Large intestine (tissue), 3 donors: ENCODE measurements at regions not wholly inside any gene's neighbourhood (a gene's known extent, or its start where the extent isn't known, plus 50 kb on each side); places are given as distances from the start of the nearest gene placed in this dataset.
"Not testable (repeated sequence)": the region's sequence is repeated elsewhere in the genome, so short reads cannot be mapped to it uniquely, and the experiment has no call there.

Source experiments
- DNase-seq, 2 donors: peaks; one replicate each; pipeline versions ENCODE4 v3.0.0 to v3.0.0-alpha.2; 2013
- H3K27ac ChIP-seq: one replicate; pipeline ENCODE4 v1.5.1; 2013; ENCODE audit warnings: low read length
- H3K27me3 ChIP-seq: 2 replicates; pipeline ENCODE4 v1.6.1; 2013; ENCODE audit warnings: low read length; ENCODE audit not compliant: control insufficient read depth, insufficient read depth
- H3K36me3 ChIP-seq: 2 replicates; pipeline ENCODE4 v1.6.1; 2013; ENCODE audit warnings: low read length; ENCODE audit not compliant: control insufficient read depth, insufficient read depth
- H3K4me1 ChIP-seq: one replicate; pipeline ENCODE4 v1.6.1; 2013; ENCODE audit warnings: low read length; ENCODE audit not compliant: control insufficient read depth, insufficient read depth
- H3K4me3 ChIP-seq: one replicate; pipeline ENCODE4 v1.5.1; 2013; ENCODE audit warnings: low read length
- H3K9me3 ChIP-seq: one replicate; pipeline ENCODE4 v1.6.1; 2013; ENCODE audit warnings: mild to moderate bottlenecking, low read depth, low read length, moderate library complexity; ENCODE audit not compliant: control insufficient read depth
- WGBS: methylation state at CpG from one replicate; pipeline ENCODE4 v1.1.5; 2013; ENCODE audit warnings: low lambda C conversion rate; ENCODE audit not compliant: insufficient coverage; 5-methylcytosine and 5-hydroxymethylcytosine counted together

GRCh38 chr1:121543988-121544387 lies 359.2 kb downstream of the SRGAP2C start:
- not testable (repeated sequence) for H3K27me3 ChIP-seq, H3K4me1 ChIP-seq, DNase-seq, H3K9me3 ChIP-seq, H3K36me3 ChIP-seq, H3K4me3 ChIP-seq, H3K27ac ChIP-seq
- 100% methylated on average over 1 of the region's 4 CpGs for WGBS

GRCh38 chr1:121544500-121544899 lies 359.7 kb downstream of the SRGAP2C start:
- Histone ChIP-seq H3K27ac (no peak overlapping the region), H3K9me3 (no peaks in the 10 kb centered on the region), H3K4me3 (no peak overlapping the region), H3K4me1 (no peaks in the 10 kb centered on the region), H3K36me3 (no peaks in the 10 kb centered on the region), H3K27me3 (no peaks in the 10 kb centered on the region)
- WGBS: 63% methylated on average over 1 of the region's 2 CpGs
- no peak for DNase-seq

GRCh38 chr1:121545899-121546298 lies 361.1 kb downstream of the SRGAP2C start:
- not testable (repeated sequence) for DNase-seq, H3K4me3 ChIP-seq, H3K27me3 ChIP-seq, H3K9me3 ChIP-seq, H3K4me1 ChIP-seq, H3K27ac ChIP-seq, H3K36me3 ChIP-seq
- WGBS: no CpG with 5 or more reads among the region's 3 CpGs

- WGBS: no CpG with 5 or more reads among the region's 3 CpGs
Measured at GRCh38 chr1:121546830-121547591, 362.2 kb downstream of the SRGAP2C start.

GRCh38 chr1:121547726-121548125 lies 363.0 kb downstream of the SRGAP2C start:
- H3K36me3 ChIP-seq, H3K27me3 ChIP-seq, H3K4me3 ChIP-seq, H3K27ac ChIP-seq, H3K4me1 ChIP-seq, DNase-seq, H3K9me3 ChIP-seq: not testable (repeated sequence)
- no CpG with 5 or more reads among the region's 2 CpGs for WGBS

More at GRCh38 chr1:121546830-121547591, 362.2 kb downstream of the SRGAP2C start:
- Histone ChIP-seq H3K27ac (no peak overlapping the region), H3K9me3 (no peaks in the 10 kb centered on the region), H3K27me3 (no peaks in the 10 kb centered on the region), H3K36me3 (no peaks in the 10 kb centered on the region), H3K4me3 (no peak overlapping the region), H3K4me1 (no peaks in the 10 kb centered on the region)
- peak; percentile 1 to 28 for DNase-seq

- H3K4me1 ChIP-seq, H3K36me3 ChIP-seq, H3K4me3 ChIP-seq, H3K9me3 ChIP-seq, H3K27ac ChIP-seq, DNase-seq, H3K27me3 ChIP-seq: not testable (repeated sequence)
- WGBS: 80% methylated on average over 1 of the region's 3 CpGs
Measured at GRCh38 chr1:121550817-121551216, 366.0 kb downstream of the SRGAP2C start.

- DNase-seq, H3K36me3 ChIP-seq, H3K27me3 ChIP-seq, H3K4me3 ChIP-seq, H3K9me3 ChIP-seq, H3K4me1 ChIP-seq, H3K27ac ChIP-seq: not testable (repeated sequence)
- 100% methylated on average over 1 of the region's 2 CpGs for WGBS
Measured at GRCh38 chr1:121551491-121551890, 366.7 kb downstream of the SRGAP2C start.

GRCh38 chr1:121556560-121556959 lies 371.8 kb downstream of the SRGAP2C start:
- not testable (repeated sequence) for H3K4me3 ChIP-seq, H3K9me3 ChIP-seq, H3K27me3 ChIP-seq, H3K36me3 ChIP-seq, H3K4me1 ChIP-seq, H3K27ac ChIP-seq, DNase-seq
- WGBS: no CpG with 5 or more reads among the region's 1 CpG

- H3K4me3 ChIP-seq, H3K4me1 ChIP-seq, H3K27me3 ChIP-seq, H3K27ac ChIP-seq, DNase-seq, H3K9me3 ChIP-seq, H3K36me3 ChIP-seq: not testable (repeated sequence)
- 75% methylated on average over 1 of the region's 1 CpG for WGBS
Measured at GRCh38 chr1:121558034-121558433, 373.3 kb downstream of the SRGAP2C start.

GRCh38 chr1:121558514-121558913 lies 373.7 kb downstream of the SRGAP2C start:
- H3K9me3 ChIP-seq: no peaks in the 10 kb centered on the region
- no peaks in the 10 kb centered on the region for H3K36me3 ChIP-seq
- 67% methylated on average over 1 of the region's 2 CpGs for WGBS
- H3K27ac ChIP-seq: no peak overlapping the region
- H3K4me1 ChIP-seq: no peaks in the 10 kb centered on the region
- no peak overlapping the region for H3K4me3 ChIP-seq
- no peak for DNase-seq
- no peaks in the 10 kb centered on the region for H3K27me3 ChIP-seq

GRCh38 chr1:121566346-121566745 lies 381.6 kb downstream of the SRGAP2C start:
- no peak overlapping the region for H3K4me3 ChIP-seq
- no peaks in the 10 kb centered on the region for H3K36me3 ChIP-seq
- no CpG with 5 or more reads among the region's 4 CpGs for WGBS
- H3K9me3 ChIP-seq: no peaks in the 10 kb centered on the region
- H3K27me3 ChIP-seq: no peaks in the 10 kb centered on the region
- no peak overlapping the region for H3K27ac ChIP-seq
- H3K4me1 ChIP-seq: peaks cover 3% of the 10 kb centered on the region
- DNase-seq: no peak
